GM12892 (cell line): ENCODE measurements at regions not wholly inside any gene's neighbourhood (a gene's known extent, or its start where the extent isn't known, plus 50 kb on each side); places are given as distances from the start of the nearest gene placed in this dataset.

Source experiments
- DNase-seq: peaks from one replicate; pipeline ENCODE4 v3.0.0; 2011; ENCODE audit not compliant: insufficient read length
- FAIRE-seq: peaks from 2 replicates; lab custom pipeline; 2011; peaks lifted over from hg19 to GRCh38; lab: Jason Lieb, UNC
- POLR2A ChIP-seq: IDR thresholded peaks from 2 replicates; pipeline ENCODE4 v1.6.1; 2011; ENCODE audit warnings: low read depth, low read length, control low read depth
- POLR2AphosphoS5 ChIP-seq: IDR thresholded peaks from 2 replicates; pipeline ENCODE4 v1.6.1; 2011; ENCODE audit warnings: low read depth, low read length, control low read depth
- TAF1 ChIP-seq: IDR thresholded peaks from 2 replicates; pipeline ENCODE4 v1.6.1; 2011; ENCODE audit warnings: low read depth, mild to moderate bottlenecking, control low read depth, low read length, borderline replicate concordance

DNA sequence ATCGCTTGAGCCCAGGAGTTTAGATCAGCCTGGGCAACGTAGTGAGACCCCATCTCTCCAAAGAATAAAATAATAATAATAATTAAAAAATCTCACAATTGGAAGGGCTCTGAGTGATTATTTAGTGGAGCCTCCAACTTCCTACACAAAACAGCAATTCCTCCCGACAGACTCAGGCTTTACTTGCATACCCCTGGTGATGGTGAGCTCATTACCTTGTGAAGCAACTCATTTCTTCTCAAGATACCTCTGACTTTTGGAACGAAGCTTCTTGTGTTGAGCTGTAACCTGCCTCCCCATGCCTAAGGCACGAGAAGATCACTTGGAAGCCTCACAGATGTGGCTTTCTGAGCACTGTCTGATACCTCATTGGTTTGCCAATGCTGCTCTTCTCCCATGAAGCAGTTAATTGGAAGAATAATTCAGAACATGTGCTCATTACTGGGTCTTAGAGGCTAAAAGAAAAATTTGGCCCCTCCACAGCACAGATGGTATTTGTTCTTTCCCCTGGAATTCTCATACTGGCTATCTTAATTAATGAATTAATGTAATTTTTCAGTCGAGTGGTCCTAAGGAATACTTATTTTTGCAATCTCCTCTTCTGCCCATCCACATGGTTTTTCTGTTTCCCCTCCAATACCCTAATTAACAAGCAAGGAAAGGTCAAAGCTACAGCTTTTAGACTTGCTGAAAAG, 769.0 kb downstream of the TYW1 start:
- FAIRE-seq: no peak
- DNase-seq: no peak
- TF ChIP-seq POLR2AphosphoS5 (no peak), TAF1 (no peak), POLR2A (no peak)

DNA sequence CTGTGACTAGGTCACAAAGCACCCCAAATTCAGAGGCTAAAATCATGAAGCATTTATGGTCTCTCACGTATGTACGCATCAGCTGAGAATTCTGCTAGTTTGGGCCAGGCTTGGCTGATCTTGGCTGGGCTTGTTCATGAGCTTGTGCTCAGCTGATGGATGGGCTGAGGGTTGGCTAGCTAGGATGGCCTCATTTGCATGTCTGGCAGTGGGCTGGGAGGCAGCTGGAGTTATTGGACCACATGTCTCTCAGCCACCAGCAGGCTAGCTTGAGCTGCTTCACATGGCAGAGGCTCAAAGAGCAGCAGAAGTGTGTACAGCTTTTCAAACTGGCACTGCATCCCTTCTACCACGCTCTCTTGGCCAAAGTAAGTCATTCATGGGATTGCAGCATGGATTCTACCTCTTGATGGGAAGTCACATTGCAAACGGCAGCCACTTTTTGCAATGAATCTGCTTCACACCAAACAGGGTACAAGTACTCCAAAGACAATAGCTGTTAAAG, 770.3 kb downstream of the TYW1 start:
- FAIRE-seq (no peak), DNase-seq (no peak)
- TF ChIP-seq POLR2AphosphoS5 (no peak), TAF1 (no peak), POLR2A (no peak)

DNA sequence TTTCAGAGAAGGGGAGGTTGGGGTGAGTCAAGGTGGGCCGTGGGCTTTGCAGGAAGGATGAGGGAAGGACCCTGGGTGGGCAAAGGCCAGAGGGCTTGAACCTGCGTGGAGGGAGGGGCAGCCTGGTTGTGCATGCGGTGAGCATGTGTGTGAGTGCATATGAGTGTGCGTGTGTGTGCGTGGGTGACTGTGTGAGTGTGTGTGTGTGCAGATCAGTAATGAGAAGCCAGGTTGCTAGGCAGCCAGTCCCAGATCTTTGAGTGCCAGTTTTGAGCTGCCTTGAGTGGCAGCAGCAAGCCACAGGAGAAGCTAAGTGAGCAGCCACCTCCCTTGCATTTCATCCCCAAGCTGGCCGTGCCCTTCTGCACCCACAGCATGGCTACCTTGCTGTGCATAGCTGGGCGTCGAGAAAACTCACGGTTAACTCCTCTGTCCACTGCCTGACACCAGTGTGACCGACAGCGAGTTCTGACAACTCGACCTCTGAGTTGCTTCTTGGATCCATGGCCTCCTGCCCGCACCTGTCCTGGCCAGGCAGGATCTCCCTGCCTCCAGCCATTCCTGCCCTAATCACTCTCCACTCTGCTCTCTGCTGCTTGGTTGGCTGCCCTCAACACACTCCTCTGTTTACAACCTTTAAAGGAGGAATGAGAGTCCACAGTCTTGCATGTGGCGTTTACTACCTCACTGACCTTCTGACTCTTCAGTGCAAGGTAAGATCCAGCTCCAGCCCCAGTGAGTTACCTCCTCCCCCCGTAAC, 775.4 kb downstream of the TYW1 start:
- FAIRE-seq: no peak
- TF ChIP-seq POLR2A (no peak), POLR2AphosphoS5 (no peak), TAF1 (no peak)
- no peak for DNase-seq

DNA sequence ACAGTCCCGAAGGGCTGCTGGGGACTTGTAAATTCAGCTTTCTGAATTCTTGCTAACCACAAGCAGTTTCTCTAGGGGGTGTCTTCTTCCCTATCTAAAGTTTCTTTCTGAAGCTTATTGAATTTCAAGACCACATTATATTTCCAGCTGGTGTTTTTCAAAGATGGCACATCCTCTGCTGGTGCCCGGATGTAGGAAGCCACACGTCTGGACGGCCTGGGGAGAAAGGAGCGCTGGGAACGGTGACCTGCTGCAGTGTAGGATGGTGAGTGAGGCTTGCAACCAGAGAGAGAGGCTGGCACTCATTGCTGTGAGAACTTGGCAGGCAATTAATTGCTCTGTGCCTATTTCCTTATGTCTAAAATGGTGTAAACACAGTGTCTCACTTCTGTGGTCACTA, 776.4 kb downstream of the TYW1 start:
- FAIRE-seq (no peak), DNase-seq (no peak)
- TF ChIP-seq POLR2AphosphoS5 (no peak), TAF1 (no peak)

DNA sequence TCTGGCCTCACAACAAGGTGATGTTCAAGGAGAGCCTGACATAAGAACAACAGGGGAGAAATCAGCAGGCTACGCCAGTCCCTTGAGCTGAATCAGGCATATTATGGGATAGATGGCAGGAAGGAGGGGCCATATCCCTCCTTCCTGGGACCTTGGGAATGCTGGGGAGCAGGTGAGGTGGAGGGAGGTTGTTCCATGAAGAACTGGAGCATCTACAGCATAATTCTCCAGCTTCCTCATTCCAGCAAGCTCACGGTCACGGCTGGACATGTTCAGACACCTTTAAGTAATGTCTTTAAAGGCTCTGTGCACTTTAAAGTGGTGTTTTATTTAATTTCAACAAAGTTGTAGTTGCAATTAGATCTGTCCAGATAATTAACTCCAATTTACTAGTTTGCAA, 780.5 kb downstream of the TYW1 start:
- TF ChIP-seq TAF1: no peak
- no peak for TF ChIP-seq POLR2AphosphoS5
- TF ChIP-seq POLR2A: no peak
- FAIRE-seq: no peak
- no peak for DNase-seq

DNA sequence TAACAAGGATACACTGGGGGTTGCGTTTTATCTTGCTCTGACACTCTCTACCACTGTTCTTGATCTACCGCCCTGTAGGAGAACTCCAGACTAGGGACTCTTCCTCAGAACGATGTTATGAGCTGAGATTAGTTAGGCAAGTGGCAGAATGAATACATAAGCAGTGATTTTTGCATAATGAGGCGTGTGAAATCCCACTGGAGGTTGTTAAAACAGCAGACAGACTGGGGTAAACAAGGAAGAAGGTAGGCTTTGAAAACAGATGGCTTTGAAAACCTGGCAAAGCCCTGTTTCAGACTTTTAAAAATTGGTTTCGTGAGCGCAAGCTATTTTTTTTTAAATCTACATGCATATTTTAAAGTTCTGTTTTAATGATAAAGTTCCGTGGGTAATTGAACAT, 785.2 kb downstream of the TYW1 start:
- DNase-seq (no peak), FAIRE-seq (no peak)
- no peak for TF ChIP-seq POLR2AphosphoS5
- no peak for TF ChIP-seq TAF1
- no peak for TF ChIP-seq POLR2A

DNA sequence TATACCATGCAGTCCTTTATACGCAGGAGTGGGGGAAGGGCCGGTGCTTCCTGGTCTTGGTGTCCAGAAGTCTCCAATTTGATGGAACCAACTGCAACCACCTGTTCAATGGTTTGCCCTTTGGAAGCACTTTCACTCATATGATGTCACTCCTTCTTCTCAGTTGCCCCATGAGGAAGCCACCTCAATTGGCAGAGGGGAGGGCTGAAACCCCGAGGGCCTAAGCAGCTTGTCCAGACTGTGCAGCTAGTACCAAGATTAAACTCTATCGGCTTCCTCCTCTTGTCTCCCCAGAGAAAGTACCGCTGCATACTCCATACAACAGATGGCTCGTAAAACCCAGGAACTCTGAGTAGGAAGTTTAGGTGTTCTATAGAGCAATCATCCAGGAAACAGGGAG, 789.4 kb downstream of the TYW1 start:
- FAIRE-seq: no peak
- no peak for TF ChIP-seq POLR2A
- no peak for TF ChIP-seq POLR2AphosphoS5
- TF ChIP-seq TAF1: no peak
- no peak for DNase-seq

DNA sequence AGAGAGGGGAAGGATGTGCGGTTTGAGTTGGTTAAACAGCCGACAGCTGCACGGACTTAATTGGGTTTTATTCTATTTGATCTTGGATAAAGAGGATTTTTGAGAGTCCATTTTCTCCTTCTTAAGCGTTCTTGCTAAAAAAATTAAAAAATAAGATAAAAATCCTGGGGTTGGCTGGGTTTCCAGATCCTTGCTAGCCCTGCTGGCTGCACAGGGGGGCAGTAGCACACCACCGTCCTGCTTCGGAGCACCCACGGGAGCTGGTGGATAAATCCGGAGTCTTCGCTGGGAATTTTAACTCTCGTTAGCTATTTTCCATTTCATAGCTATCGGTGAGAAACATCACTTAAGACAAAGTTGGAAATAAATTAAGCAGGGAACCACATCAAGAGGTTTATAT, 792.0 kb downstream of the TYW1 start:
- DNase-seq (no peak), FAIRE-seq (no peak)
- TF ChIP-seq POLR2A: no peak
- no peak for TF ChIP-seq POLR2AphosphoS5
- no peak for TF ChIP-seq TAF1

DNA sequence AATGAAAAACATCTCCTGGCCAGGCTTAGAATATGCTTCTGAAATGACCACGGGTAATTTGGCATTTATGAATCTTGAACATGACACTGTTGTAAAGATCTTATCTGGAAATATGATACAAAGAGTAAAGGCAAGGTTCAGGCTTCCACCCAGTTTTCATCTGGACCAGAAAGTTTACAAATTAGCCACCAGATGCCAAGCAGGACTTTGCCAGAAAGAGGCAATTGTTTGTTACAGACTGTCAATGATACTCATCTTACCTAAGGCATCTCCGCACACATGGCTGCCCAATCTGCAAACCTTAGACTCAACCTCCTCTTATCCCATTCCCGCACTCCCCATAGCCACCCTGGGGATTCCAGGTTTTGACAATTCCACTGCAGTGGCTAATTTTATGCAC, 795.3 kb downstream of the TYW1 start:
- TF ChIP-seq TAF1 (no peak), POLR2A (no peak), POLR2AphosphoS5 (no peak)
- DNase-seq: no peak
- FAIRE-seq: no peak

DNA sequence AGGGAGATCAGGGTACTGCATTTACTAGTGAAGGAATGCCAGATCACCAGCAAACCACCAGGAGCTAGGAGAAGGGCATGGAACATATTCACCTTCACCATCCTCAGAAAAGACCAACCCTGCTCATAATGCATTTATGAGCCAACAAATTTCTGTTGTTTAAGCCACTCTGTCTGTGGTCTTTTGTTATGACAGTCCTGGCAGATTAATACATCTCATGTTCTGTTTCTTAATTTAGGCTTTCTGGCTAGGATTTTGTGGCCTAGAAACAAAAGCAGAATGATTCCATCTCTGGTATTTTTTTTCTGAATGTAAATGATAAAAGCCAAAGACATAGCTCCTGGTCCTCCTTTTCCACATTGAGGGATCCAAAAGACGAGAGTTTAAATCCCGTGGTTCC, 797.9 kb downstream of the TYW1 start:
- DNase-seq (no peak), FAIRE-seq (no peak)
- no peak for TF ChIP-seq POLR2AphosphoS5
- no peak for TF ChIP-seq TAF1
- TF ChIP-seq POLR2A: no peak

DNA sequence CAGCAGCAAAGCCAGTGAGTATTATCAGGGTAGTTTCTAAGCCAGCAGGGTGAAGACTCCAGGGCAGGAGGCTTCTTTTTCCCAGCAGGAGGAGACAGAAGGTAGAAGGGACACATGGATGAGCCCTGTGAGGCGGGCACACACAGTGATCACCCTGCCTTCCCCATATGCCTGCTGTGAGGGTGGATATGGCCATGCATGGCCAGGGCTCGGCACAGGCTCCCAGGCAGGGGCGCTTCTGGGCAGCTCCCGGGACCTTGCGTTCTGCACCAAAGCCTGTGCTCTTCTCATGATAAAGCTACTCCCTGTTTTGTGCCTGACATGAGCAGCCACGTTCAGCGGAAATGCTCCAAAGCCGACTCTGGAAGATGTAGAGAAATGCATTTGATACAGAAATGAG, 807.2 kb downstream of the TYW1 start:
- no peak for TF ChIP-seq TAF1
- no peak for TF ChIP-seq POLR2A
- TF ChIP-seq POLR2AphosphoS5: no peak
- FAIRE-seq: no peak
- no peak for DNase-seq
